ENCODE measurements at regions not wholly inside any gene's neighbourhood (a gene's known extent, or its start where the extent isn't known, plus 50 kb on each side); places are given as distances from the start of the nearest gene placed in this dataset.
A peak's percentile ranks its signal among the peaks of the same experiment; 100 is the strongest.

- intact Hi-C loops (cut with micrococcal nuclease) = no loop called here
- H2AFZ ChIP-seq (ENCODE audit: low read length) = no peak overlapping the region
- DNase-seq (no peak), ATAC-seq (no peak)
- H3K9me3 ChIP-seq (ENCODE audit: low read length) = no peaks in the 10 kb centered on the region
- H3K27ac ChIP-seq (ENCODE audit: low read length) = no peak overlapping the region
- no peaks in the 10 kb centered on the region for H4K20me1 ChIP-seq (ENCODE audit: low read length)
- TF ChIP-seq EZH2phosphoT487 (IDR thresholded peaks at IDR 0.05; ENCODE audit: borderline replicate concordance, low read length) = no peak
- no peak for TF ChIP-seq CTCF (conservative IDR thresholded peaks at IDR 0.05; ENCODE audit: low read depth, low read length)
- TF ChIP-seq EZH2 (IDR thresholded peaks at IDR 0.05; ENCODE audit: low read length, unreplicated experiment) = no peak
- no peaks in the 10 kb centered on the region for H3K4me1 ChIP-seq (ENCODE audit: insufficient read depth, low read length)
- H3K9ac ChIP-seq (ENCODE audit: low read length) = no peak overlapping the region
- POLR2A ChIA-PET (ENCODE audit: unreplicated experiment) = no interaction called here
- no peak overlapping the region for H3K4me2 ChIP-seq (ENCODE audit: low read length)
- H3K36me3 ChIP-seq (ENCODE audit: low read depth, low read length) = no peaks in the 10 kb centered on the region
- H3K9me2 ChIP-seq (replicated peaks; ENCODE audit: low read length) = no peaks in the 10 kb centered on the region
- H3K79me2 ChIP-seq (ENCODE audit: low read length) = no peaks in the 10 kb centered on the region
- BruUV-seq (replicated peaks) = no TSS peak
- H3K27me3 ChIP-seq (ENCODE audit: low read length) = no peaks in the 10 kb centered on the region
- CTCF ChIA-PET = no interaction called here
- no peak overlapping the region for H3K4me3 ChIP-seq (ENCODE audit: low read length)
- no peaks in the 10 kb centered on the region for H3F3A ChIP-seq (ENCODE audit: low read length, unreplicated experiment)
Observed at GRCh38 chr12:47410383-47410782, 295.4 kb downstream of the RPAP3 start.

GRCh38 chr12:47409310-47409987, 296.4 kb downstream of the RPAP3 start:
- CTCF ChIA-PET = no interaction called here
- Histone ChIP-seq H2AFZ (ENCODE audit: low read length) (no peak overlapping the region), H3K79me2 (ENCODE audit: low read length) (no peaks in the 10 kb centered on the region), H3K36me3 (ENCODE audit: low read depth, low read length) (no peaks in the 10 kb centered on the region), H3K4me2 (ENCODE audit: low read length) (no peak overlapping the region), H3K4me1 (ENCODE audit: insufficient read depth, low read length) (no peaks in the 10 kb centered on the region), H3K27me3 (ENCODE audit: low read length) (no peaks in the 10 kb centered on the region), H3F3A (ENCODE audit: low read length, unreplicated experiment) (no peaks in the 10 kb centered on the region), H3K9me2 (replicated peaks; ENCODE audit: low read length) (no peaks in the 10 kb centered on the region), H4K20me1 (ENCODE audit: low read length) (no peaks in the 10 kb centered on the region), H3K4me3 (ENCODE audit: low read length) (no peak overlapping the region), H3K9me3 (ENCODE audit: low read length) (no peaks in the 10 kb centered on the region), H3K9ac (ENCODE audit: low read length) (no peak overlapping the region), H3K27ac (ENCODE audit: low read length) (no peak overlapping the region)
- no peak for TF ChIP-seq CTCF (conservative IDR thresholded peaks at IDR 0.05; ENCODE audit: low read depth, low read length)
- TF ChIP-seq EZH2phosphoT487 (IDR thresholded peaks at IDR 0.05; ENCODE audit: borderline replicate concordance, low read length) = no peak
- TF ChIP-seq EZH2 (IDR thresholded peaks at IDR 0.05; ENCODE audit: low read length, unreplicated experiment) = no peak
- no TSS peak for BruUV-seq (replicated peaks)
- ATAC-seq (no peak), DNase-seq (no peak)
- intact Hi-C loops (cut with micrococcal nuclease) = no loop called here
- POLR2A ChIA-PET (ENCODE audit: unreplicated experiment) = no interaction called here

GRCh38 chr12:47408171-47408871, 297.5 kb downstream of the RPAP3 start:
- Histone ChIP-seq H3K27ac (ENCODE audit: low read length) (no peak overlapping the region), H3K9ac (ENCODE audit: low read length) (no peak overlapping the region), H3K9me2 (replicated peaks; ENCODE audit: low read length) (no peaks in the 10 kb centered on the region), H2AFZ (ENCODE audit: low read length) (no peak overlapping the region), H3K4me1 (ENCODE audit: insufficient read depth, low read length) (no peaks in the 10 kb centered on the region), H3K4me2 (ENCODE audit: low read length) (no peak overlapping the region), H3K79me2 (ENCODE audit: low read length) (no peaks in the 10 kb centered on the region), H3K4me3 (ENCODE audit: low read length) (no peak overlapping the region), H3F3A (ENCODE audit: low read length, unreplicated experiment) (no peaks in the 10 kb centered on the region), H3K36me3 (ENCODE audit: low read depth, low read length) (no peaks in the 10 kb centered on the region), H3K27me3 (ENCODE audit: low read length) (no peaks in the 10 kb centered on the region), H3K9me3 (ENCODE audit: low read length) (no peaks in the 10 kb centered on the region), H4K20me1 (ENCODE audit: low read length) (no peaks in the 10 kb centered on the region)
- TF ChIP-seq EZH2 (IDR thresholded peaks at IDR 0.05; ENCODE audit: low read length, unreplicated experiment) (no peak), CTCF (conservative IDR thresholded peaks at IDR 0.05; ENCODE audit: low read depth, low read length) (peak; percentile 85)
- DNase-seq (peak; percentile 83), ATAC-seq (peak; percentile 78)
- ChIA-PET POLR2A (ENCODE audit: unreplicated experiment) (no interaction called here), CTCF (interaction anchor here (0.5 to 1.0 kb wide), 5 partner anchors 11 to 1419 kb away, joined by 3 to 8 read pairs (median 3); no protein-coding TSS in a partner anchor)
- intact Hi-C loops (cut with micrococcal nuclease) = no loop called here
- BruUV-seq (replicated peaks) = no TSS peak

Measured in PC-3 (cell line).